ENCODE measurements at regions not wholly inside any gene's neighbourhood (a gene's known extent, or its start where the extent isn't known, plus 50 kb on each side); places are given as distances from the start of the nearest gene placed in this dataset.

DNA sequence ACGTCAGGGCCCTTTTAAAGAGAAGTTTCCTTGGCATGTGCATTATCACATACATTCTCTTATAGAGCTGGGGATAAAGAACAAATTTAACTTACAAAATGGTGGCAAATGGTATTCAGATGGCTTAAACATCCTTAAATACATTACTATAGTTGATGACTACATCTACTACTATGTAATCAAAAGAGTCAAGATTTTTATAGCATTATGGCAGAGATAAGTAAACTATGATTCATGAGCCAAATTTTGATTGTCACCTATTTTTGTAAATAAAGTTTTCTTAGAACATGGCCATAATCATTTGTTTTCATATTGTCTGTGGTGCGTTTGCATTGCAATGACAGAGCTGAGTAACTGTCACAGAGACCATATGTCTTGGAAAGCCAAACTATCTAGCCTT is 1188.6 kb upstream of the TENM4 start:
- no peaks in the 10 kb centered on the region for H3K79me2 ChIP-seq (ENCODE audit: insufficient read depth, low read length)
- H4K20me1 ChIP-seq (ENCODE audit: insufficient read depth, low read length) = no peaks in the 10 kb centered on the region
- H3K27me3 ChIP-seq (ENCODE audit: control insufficient read depth in 1 of 2, insufficient read depth in 2 of 2, low read length in 2 of 2) = no peaks in the 10 kb centered on the region
- H3K9me3 ChIP-seq (ENCODE audit: low read length) = no peaks in the 10 kb centered on the region; the same call in 1 of the 2 replicates
- no TSS peak for BruUV-seq (replicated peaks)
- H3K4me1 ChIP-seq (ENCODE audit: insufficient read depth, low read length) = no peaks in the 10 kb centered on the region
- no peak for ATAC-seq
- H3K36me3 ChIP-seq (replicated peaks in 1 of 2; ENCODE audit: control insufficient read depth in 1 of 2, insufficient read depth in 2 of 2, low read length in 2 of 2) = no peaks in the 10 kb centered on the region
- FAIRE-seq = no peak
- ChIA-PET POLR2A (no interaction called here), CTCF (ENCODE audit: low intra/inter-chr PET ratio, low total read pairs) (no interaction called here)
- 2% methylated on average over 2 of the region's 2 CpGs for WGBS (ENCODE audit: low lambda C conversion rate)
- H3K4me2 ChIP-seq (ENCODE audit: low read depth, low read length) = no peak overlapping the region
- no peak for DNase-seq (ENCODE audit: low spot score)
- no peak overlapping the region for H3K4me3 ChIP-seq (replicated peaks in 1 of 3; ENCODE audit: insufficient read depth in 1 of 3, low read depth in 2 of 3, low read length in 3 of 3)
- in situ Hi-C loops (cut with HindIII; ENCODE audit: extremely low pct_ligation_motif_present, low pct_unique_long_range_greater_than_20kb) (no loop called here), intact Hi-C loops (cut with micrococcal nuclease; ENCODE audit: unreplicated experiment) (no loop called here)
- no peak for TF ChIP-seq RCOR2 (CRISPR knock-in tag; IDR thresholded peaks at IDR 0.05)
- TF ChIP-seq, protein P1, sequence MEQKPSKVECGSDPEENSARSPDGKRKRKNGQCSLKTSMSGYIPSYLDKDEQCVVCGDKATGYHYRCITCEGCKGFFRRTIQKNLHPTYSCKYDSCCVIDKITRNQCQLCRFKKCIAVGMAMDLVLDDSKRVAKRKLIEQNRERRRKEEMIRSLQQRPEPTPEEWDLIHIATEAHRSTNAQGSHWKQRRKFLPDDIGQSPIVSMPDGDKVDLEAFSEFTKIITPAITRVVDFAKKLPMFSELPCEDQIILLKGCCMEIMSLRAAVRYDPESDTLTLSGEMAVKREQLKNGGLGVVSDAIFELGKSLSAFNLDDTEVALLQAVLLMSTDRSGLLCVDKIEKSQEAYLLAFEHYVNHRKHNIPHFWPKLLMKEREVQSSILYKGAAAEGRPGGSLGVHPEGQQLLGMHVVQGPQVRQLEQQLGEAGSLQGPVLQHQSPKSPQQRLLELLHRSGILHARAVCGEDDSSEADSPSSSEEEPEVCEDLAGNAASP (CRISPR knock-in tag; IDR thresholded peaks at IDR 0.05; ENCODE audit: borderline replicate concordance) = no peak
- no peak for TF ChIP-seq ZKSCAN8 (CRISPR knock-in tag; IDR thresholded peaks at IDR 0.05; ENCODE audit: borderline replicate concordance)
- TF ChIP-seq, protein P2, sequence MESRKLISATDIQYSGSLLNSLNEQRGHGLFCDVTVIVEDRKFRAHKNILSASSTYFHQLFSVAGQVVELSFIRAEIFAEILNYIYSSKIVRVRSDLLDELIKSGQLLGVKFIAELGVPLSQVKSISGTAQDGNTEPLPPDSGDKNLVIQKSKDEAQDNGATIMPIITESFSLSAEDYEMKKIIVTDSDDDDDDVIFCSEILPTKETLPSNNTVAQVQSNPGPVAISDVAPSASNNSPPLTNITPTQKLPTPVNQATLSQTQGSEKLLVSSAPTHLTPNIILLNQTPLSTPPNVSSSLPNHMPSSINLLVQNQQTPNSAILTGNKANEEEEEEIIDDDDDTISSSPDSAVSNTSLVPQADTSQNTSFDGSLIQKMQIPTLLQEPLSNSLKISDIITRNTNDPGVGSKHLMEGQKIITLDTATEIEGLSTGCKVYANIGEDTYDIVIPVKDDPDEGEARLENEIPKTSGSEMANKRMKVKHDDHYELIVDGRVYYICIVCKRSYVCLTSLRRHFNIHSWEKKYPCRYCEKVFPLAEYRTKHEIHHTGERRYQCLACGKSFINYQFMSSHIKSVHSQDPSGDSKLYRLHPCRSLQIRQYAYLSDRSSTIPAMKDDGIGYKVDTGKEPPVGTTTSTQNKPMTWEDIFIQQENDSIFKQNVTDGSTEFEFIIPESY (CRISPR knock-in tag; IDR thresholded peaks at IDR 0.05) = no peak
- TF ChIP-seq PRPF4 (IDR thresholded peaks at IDR 0.05; ENCODE audit: low read depth, low read length, poor library complexity, severe bottlenecking) = no peak
- TF ChIP-seq RFXANK (CRISPR knock-in tag; IDR thresholded peaks at IDR 0.05) = no peak
- TF ChIP-seq MBNL3 (CRISPR knock-in tag; conservative IDR thresholded peaks at IDR 0.05) = no peak
- no peak for TF ChIP-seq RBM39 (IDR thresholded peaks at IDR 0.05; ENCODE audit: low read depth, low read length, poor library complexity, severe bottlenecking)
- TF ChIP-seq, protein P3, sequence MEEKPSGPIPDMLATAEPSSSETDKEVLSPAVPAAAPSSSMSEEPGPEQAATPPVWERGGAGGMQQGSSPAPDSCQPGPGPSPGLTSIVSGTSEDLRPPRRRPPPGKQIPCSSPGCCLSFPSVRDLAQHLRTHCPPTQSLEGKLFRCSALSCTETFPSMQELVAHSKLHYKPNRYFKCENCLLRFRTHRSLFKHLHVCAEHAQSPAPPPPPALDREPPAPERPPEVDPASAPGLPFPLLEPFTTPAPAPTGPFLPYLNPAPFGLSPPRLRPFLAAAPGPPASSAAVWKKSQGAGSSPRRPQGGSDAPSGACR (CRISPR knock-in tag; IDR thresholded peaks at IDR 0.05) = no peak
- no peak for TF ChIP-seq FOSL1 (CRISPR knock-in tag; IDR thresholded peaks at IDR 0.05; ENCODE audit: borderline replicate concordance)
- TF ChIP-seq, protein P4, sequence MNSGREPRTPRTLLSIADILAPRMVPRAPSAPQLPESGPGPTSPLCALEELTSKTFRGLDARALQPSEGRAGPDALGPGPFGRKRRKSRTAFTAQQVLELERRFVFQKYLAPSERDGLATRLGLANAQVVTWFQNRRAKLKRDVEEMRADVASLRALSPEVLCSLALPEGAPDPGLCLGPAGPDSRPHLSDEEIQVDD (CRISPR knock-in tag; IDR thresholded peaks at IDR 0.05; ENCODE audit: borderline replicate concordance) = no peak
- TF ChIP-seq, protein P5, sequence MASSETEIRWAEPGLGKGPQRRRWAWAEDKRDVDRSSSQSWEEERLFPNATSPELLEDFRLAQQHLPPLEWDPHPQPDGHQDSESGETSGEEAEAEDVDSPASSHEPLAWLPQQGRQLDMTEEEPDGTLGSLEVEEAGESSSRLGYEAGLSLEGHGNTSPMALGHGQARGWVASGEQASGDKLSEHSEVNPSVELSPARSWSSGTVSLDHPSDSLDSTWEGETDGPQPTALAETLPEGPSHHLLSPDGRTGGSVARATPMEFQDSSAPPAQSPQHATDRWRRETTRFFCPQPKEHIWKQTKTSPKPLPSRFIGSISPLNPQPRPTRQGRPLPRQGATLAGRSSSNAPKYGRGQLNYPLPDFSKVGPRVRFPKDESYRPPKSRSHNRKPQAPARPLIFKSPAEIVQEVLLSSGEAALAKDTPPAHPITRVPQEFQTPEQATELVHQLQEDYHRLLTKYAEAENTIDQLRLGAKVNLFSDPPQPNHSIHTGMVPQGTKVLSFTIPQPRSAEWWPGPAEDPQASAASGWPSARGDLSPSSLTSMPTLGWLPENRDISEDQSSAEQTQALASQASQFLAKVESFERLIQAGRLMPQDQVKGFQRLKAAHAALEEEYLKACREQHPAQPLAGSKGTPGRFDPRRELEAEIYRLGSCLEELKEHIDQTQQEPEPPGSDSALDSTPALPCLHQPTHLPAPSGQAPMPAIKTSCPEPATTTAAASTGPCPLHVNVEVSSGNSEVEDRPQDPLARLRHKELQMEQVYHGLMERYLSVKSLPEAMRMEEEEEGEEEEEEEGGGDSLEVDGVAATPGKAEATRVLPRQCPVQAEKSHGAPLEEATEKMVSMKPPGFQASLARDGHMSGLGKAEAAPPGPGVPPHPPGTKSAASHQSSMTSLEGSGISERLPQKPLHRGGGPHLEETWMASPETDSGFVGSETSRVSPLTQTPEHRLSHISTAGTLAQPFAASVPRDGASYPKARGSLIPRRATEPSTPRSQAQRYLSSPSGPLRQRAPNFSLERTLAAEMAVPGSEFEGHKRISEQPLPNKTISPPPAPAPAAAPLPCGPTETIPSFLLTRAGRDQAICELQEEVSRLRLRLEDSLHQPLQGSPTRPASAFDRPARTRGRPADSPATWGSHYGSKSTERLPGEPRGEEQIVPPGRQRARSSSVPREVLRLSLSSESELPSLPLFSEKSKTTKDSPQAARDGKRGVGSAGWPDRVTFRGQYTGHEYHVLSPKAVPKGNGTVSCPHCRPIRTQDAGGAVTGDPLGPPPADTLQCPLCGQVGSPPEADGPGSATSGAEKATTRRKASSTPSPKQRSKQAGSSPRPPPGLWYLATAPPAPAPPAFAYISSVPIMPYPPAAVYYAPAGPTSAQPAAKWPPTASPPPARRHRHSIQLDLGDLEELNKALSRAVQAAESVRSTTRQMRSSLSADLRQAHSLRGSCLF (CRISPR knock-in tag; IDR thresholded peaks at IDR 0.05; ENCODE audit: borderline replicate concordance) = no peak
- TF ChIP-seq STAT5B (CRISPR knock-in tag; IDR thresholded peaks at IDR 0.05) = no peak
- no peak for TF ChIP-seq TBX2 (CRISPR knock-in tag; IDR thresholded peaks at IDR 0.05; ENCODE audit: borderline replicate concordance)
- no peak for TF ChIP-seq RELA (CRISPR knock-in tag; IDR thresholded peaks at IDR 0.05)
- no peak for TF ChIP-seq HNF4A (CRISPR knock-in tag; IDR thresholded peaks at IDR 0.05)
- TF ChIP-seq ARNT (IDR thresholded peaks at IDR 0.05) = no peak
- H3K9ac ChIP-seq (ENCODE audit: insufficient read depth, low read depth, low read length) = no peak overlapping the region
- no peak overlapping the region for H2AFZ ChIP-seq (ENCODE audit: low read length)
- H3K27ac ChIP-seq (ENCODE audit: extremely low read length, insufficient read depth, low read length) = no peak overlapping the region
